ENCODE measurements at regions not wholly inside any gene's neighbourhood (a gene's known extent, or its start where the extent isn't known, plus 50 kb on each side); places are given as distances from the start of the nearest gene placed in this dataset.

DNA sequence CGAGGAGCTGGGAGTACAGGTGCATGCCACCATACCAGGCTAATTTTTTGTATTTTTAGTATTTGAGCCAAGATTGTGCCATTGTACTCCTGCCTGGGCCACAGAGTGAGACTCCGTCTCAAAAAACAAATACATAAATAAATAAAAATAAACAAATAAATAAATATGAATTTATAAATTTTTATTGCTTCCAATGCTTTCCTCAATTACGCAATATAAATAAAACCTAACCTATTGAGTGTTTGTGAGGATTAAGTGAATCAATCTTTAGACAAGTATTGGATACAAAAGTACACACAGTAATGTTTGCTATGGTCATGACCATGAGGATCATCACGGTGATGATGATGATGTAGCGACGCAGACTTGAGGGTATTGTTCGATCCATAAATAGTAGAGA lies 257.4 kb downstream of the ASXL3 start:
- ChIA-PET CTCF (no interaction called here), POLR2A (no interaction called here)
- no peak overlapping the region for H3K4me3 ChIP-seq (ENCODE audit: low read depth, low read length)
- DNase-seq (ENCODE audit: low read depth), result no peak
- no peaks in the 10 kb centered on the region for H3K36me3 ChIP-seq (ENCODE audit: control insufficient read depth, insufficient read depth, low read length)
- TF ChIP-seq, protein P1, sequence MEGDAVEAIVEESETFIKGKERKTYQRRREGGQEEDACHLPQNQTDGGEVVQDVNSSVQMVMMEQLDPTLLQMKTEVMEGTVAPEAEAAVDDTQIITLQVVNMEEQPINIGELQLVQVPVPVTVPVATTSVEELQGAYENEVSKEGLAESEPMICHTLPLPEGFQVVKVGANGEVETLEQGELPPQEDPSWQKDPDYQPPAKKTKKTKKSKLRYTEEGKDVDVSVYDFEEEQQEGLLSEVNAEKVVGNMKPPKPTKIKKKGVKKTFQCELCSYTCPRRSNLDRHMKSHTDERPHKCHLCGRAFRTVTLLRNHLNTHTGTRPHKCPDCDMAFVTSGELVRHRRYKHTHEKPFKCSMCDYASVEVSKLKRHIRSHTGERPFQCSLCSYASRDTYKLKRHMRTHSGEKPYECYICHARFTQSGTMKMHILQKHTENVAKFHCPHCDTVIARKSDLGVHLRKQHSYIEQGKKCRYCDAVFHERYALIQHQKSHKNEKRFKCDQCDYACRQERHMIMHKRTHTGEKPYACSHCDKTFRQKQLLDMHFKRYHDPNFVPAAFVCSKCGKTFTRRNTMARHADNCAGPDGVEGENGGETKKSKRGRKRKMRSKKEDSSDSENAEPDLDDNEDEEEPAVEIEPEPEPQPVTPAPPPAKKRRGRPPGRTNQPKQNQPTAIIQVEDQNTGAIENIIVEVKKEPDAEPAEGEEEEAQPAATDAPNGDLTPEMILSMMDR (IDR thresholded peaks at IDR 0.05; ENCODE audit: insufficient read depth, low read depth, low read length), result no peak
- H3K27me3 ChIP-seq (ENCODE audit: control insufficient read depth, insufficient read depth, low read length), result no peaks in the 10 kb centered on the region

DNA sequence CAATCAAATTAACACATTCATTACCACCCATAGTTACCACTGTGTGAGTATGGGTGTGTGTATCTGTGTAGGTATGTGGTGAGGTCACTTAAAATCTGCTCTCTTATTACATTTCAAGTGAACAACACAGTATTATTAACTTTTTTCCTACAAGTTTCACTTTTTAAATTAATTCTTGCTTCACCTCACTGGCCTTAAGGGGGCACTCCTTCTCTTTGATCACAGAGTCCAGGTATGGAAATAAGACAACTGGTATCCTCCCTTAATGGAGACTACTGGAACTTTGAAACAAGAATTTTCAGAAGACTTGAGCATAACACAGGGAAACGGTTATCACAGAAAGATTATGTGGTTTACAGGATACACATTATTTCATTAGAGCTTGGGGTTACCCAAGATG lies 255.8 kb downstream of the ASXL3 start:
- ChIA-PET CTCF (no interaction called here), POLR2A (no interaction called here)
- no peaks in the 10 kb centered on the region for H3K36me3 ChIP-seq (ENCODE audit: control insufficient read depth, insufficient read depth, low read length)
- TF ChIP-seq, protein P1 (IDR thresholded peaks at IDR 0.05; ENCODE audit: insufficient read depth, low read depth, low read length), result no peak
- no peaks in the 10 kb centered on the region for H3K27me3 ChIP-seq (ENCODE audit: control insufficient read depth, insufficient read depth, low read length)
- H3K4me3 ChIP-seq (ENCODE audit: low read depth, low read length), result no peak overlapping the region
- DNase-seq (ENCODE audit: low read depth), result no peak

DNA sequence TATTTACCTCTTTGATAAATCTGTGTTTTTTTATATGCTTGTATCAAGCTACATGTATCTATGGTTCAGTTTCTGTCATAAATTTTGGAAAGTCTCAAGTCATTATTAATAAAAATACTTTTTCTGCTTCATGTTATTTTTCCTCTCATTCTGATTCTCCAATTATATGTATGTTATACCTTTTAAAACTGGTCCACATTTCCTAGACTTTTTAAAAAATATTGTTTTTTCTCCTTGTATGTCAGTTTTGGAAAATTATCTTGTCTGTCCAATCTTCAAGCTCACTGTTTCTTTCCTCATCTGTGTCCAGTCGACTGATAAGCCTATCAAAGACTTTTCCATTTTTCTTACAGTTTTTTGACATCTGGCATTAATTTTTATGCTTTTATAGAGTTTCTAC lies 253.4 kb downstream of the ASXL3 start:
- POLR2A ChIA-PET, result no interaction called here
- Histone ChIP-seq H3K4me3 (ENCODE audit: low read depth, low read length) (no peak overlapping the region), H3K27me3 (ENCODE audit: control insufficient read depth, insufficient read depth, low read length) (no peaks in the 10 kb centered on the region), H3K36me3 (ENCODE audit: control insufficient read depth, insufficient read depth, low read length) (no peaks in the 10 kb centered on the region)
- CTCF ChIA-PET, result no interaction called here
- DNase-seq (ENCODE audit: low read depth), result no peak
- TF ChIP-seq, protein P1 (IDR thresholded peaks at IDR 0.05; ENCODE audit: insufficient read depth, low read depth, low read length), result no peak

DNA sequence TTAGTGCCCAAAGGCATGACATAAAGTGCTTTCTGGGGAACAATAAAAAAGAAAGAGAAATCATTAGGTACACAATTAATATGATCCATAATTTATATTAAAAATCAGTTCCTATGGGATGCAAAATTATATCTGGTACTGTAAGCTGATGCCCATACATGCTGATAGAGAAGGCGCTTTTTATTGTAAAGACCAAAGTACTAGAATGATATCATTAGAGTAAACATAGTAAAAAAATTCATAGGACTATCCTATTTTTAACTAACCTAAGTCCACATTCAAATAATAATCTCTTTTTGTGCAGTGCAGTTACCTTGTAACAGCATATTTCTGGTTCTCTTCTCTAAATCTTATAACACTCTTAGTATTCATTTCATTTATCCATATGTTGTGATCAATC lies 252.2 kb downstream of the ASXL3 start:
- no peak overlapping the region for H3K4me3 ChIP-seq (ENCODE audit: low read depth, low read length)
- CTCF ChIA-PET, result no interaction called here
- H3K36me3 ChIP-seq (ENCODE audit: control insufficient read depth, insufficient read depth, low read length), result no peaks in the 10 kb centered on the region
- H3K27me3 ChIP-seq (ENCODE audit: control insufficient read depth, insufficient read depth, low read length), result no peaks in the 10 kb centered on the region
- TF ChIP-seq, protein P1 (IDR thresholded peaks at IDR 0.05; ENCODE audit: insufficient read depth, low read depth, low read length), result no peak
- POLR2A ChIA-PET, result no interaction called here
- DNase-seq (ENCODE audit: low read depth), result no peak

DNA sequence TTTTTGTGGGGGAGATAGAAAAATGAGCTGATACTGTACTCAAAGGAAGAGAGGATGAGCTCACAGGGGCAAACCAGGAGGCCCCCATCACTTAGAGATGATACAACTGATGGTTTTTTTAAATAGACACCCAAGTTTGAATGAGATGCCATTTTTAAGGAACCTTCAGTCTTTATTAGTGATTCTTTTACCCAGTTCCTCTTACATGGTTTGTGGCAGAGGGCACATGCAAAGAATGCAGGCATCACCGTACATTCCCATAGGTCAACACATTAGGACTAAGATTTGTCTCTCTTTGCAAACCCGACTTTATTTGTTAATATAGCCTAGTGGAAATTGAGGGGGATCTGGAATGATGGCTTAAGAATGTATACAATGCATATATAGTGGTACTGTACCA lies 250.9 kb downstream of the ASXL3 start:
- Histone ChIP-seq H3K36me3 (ENCODE audit: control insufficient read depth, insufficient read depth, low read length) (no peaks in the 10 kb centered on the region), H3K4me3 (ENCODE audit: low read depth, low read length) (no peak overlapping the region), H3K27me3 (ENCODE audit: control insufficient read depth, insufficient read depth, low read length) (no peaks in the 10 kb centered on the region)
- ChIA-PET CTCF (no interaction called here), POLR2A (no interaction called here)
- TF ChIP-seq, protein P1 (IDR thresholded peaks at IDR 0.05; ENCODE audit: insufficient read depth, low read depth, low read length), result no peak
- no peak for DNase-seq (ENCODE audit: low read depth)
